ENCODE measurements at regions not wholly inside any gene's neighbourhood (a gene's known extent, or its start where the extent isn't known, plus 50 kb on each side); places are given as distances from the start of the nearest gene placed in this dataset.

GRCh38 chr15:87632364-87632763, 624.2 kb downstream of the NTRK3 start:
- Histone ChIP-seq H3K36me3 (ENCODE audit: control insufficient read depth in 2 of 2, insufficient read depth in 1 of 2, low read length in 2 of 2) (no peaks in the 10 kb centered on the region), H3K27ac (ENCODE audit: extremely low read depth, low read depth, low read length) (no peak overlapping the region), H3K4me3 (ENCODE audit: low read depth, low read length) (no peak overlapping the region), H3K4me1 (ENCODE audit: control insufficient read depth, insufficient read depth, low read length) (no peaks in the 10 kb centered on the region), H3K9me3 (ENCODE audit: control insufficient read depth, insufficient read depth, low read depth, low read length) (no peaks in the 10 kb centered on the region)
- no peak for TF ChIP-seq ZNF777 (tag by site-specific recombination; IDR thresholded peaks at IDR 0.05; ENCODE audit: borderline replicate concordance)
- TF ChIP-seq ZNF530 (tag by site-specific recombination; IDR thresholded peaks at IDR 0.05; ENCODE audit: low read depth) = no peak
- TF ChIP-seq ZNF223 (tag by site-specific recombination; IDR thresholded peaks at IDR 0.05) = no peak
- no peak for TF ChIP-seq ZNF175 (tag by site-specific recombination; IDR thresholded peaks at IDR 0.05)
- no peak for TF ChIP-seq ZIC2 (tag by site-specific recombination; IDR thresholded peaks at IDR 0.05)
- TF ChIP-seq, protein P1, sequence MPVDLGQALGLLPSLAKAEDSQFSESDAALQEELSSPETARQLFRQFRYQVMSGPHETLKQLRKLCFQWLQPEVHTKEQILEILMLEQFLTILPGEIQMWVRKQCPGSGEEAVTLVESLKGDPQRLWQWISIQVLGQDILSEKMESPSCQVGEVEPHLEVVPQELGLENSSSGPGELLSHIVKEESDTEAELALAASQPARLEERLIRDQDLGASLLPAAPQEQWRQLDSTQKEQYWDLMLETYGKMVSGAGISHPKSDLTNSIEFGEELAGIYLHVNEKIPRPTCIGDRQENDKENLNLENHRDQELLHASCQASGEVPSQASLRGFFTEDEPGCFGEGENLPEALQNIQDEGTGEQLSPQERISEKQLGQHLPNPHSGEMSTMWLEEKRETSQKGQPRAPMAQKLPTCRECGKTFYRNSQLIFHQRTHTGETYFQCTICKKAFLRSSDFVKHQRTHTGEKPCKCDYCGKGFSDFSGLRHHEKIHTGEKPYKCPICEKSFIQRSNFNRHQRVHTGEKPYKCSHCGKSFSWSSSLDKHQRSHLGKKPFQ (tag by site-specific recombination; IDR thresholded peaks at IDR 0.05) = no peak
- no peak for TF ChIP-seq ZNF239 (tag by site-specific recombination; IDR thresholded peaks at IDR 0.05)
- TF ChIP-seq ZNF621 (tag by site-specific recombination; IDR thresholded peaks at IDR 0.05) = no peak
- no peak for TF ChIP-seq ZNF747 (tag by site-specific recombination; IDR thresholded peaks at IDR 0.05)
- TF ChIP-seq MYNN (tag by site-specific recombination; IDR thresholded peaks at IDR 0.05; ENCODE audit: borderline replicate concordance) = no peak
- TF ChIP-seq ZNF623 (tag by site-specific recombination; IDR thresholded peaks at IDR 0.05) = no peak
- no peak for TF ChIP-seq ZNF768 (tag by site-specific recombination; IDR thresholded peaks at IDR 0.05)
- no peak for TF ChIP-seq KLF9 (tag by site-specific recombination; IDR thresholded peaks at IDR 0.05; ENCODE audit: low read depth)
- TF ChIP-seq ZBTB1 (tag by site-specific recombination; IDR thresholded peaks at IDR 0.05) = no peak
- TF ChIP-seq ZNF658 (tag by site-specific recombination; IDR thresholded peaks at IDR 0.05) = no peak
- POLR2A ChIA-PET = no interaction called here
- CTCF ChIA-PET = no interaction called here

GRCh38 chr15:87631775-87632174, 624.8 kb downstream of the NTRK3 start:
- Histone ChIP-seq H3K36me3 (ENCODE audit: control insufficient read depth in 2 of 2, insufficient read depth in 1 of 2, low read length in 2 of 2) (no peaks in the 10 kb centered on the region), H3K4me1 (ENCODE audit: control insufficient read depth, insufficient read depth, low read length) (no peaks in the 10 kb centered on the region), H3K27ac (ENCODE audit: extremely low read depth, low read depth, low read length) (no peak overlapping the region), H3K4me3 (ENCODE audit: low read depth, low read length) (no peak overlapping the region), H3K9me3 (ENCODE audit: control insufficient read depth, insufficient read depth, low read depth, low read length) (no peaks in the 10 kb centered on the region)
- ChIA-PET CTCF (no interaction called here), POLR2A (no interaction called here)
- no peak for TF ChIP-seq SP7 (tag by site-specific recombination; IDR thresholded peaks at IDR 0.05)
- TF ChIP-seq ZNF324 (tag by site-specific recombination; IDR thresholded peaks at IDR 0.05) = no peak
- TF ChIP-seq ZNF600 (tag by site-specific recombination; IDR thresholded peaks at IDR 0.05) = no peak
- no peak for TF ChIP-seq YY2 (tag by site-specific recombination; IDR thresholded peaks at IDR 0.05)

DNA sequence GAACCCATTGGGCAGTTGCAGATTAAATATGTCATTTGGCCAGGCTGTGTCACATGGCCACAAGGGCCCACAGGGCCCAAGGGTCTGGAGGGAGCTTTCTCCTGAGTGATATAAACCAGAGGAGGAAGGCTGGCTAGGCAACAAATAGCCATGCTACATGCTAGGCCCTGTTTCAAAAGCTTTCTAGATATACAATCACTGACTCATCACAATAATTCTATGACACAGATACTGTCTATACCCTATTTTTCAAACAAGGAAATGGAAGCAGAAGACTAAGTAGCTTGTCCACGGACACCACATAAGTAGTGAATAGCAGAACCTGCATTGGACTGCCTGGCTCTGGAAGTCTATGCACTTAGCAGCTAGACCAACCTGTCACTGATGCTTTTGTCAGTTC, 625.4 kb downstream of the NTRK3 start:
- Histone ChIP-seq H3K4me3 (ENCODE audit: low read depth, low read length) (no peak overlapping the region), H3K36me3 (ENCODE audit: control insufficient read depth in 2 of 2, insufficient read depth in 1 of 2, low read length in 2 of 2) (no peaks in the 10 kb centered on the region), H3K27ac (ENCODE audit: extremely low read depth, low read depth, low read length) (no peak overlapping the region), H3K9me3 (ENCODE audit: control insufficient read depth, insufficient read depth, low read depth, low read length) (no peaks in the 10 kb centered on the region), H3K4me1 (ENCODE audit: control insufficient read depth, insufficient read depth, low read length) (no peaks in the 10 kb centered on the region)
- ChIA-PET CTCF (interaction anchor here (0.6 to 1.3 kb wide), 2 partner anchors 26 to 1776 kb away, joined by 4 to 8 read pairs; no protein-coding TSS in a partner anchor), POLR2A (no interaction called here)
- TF ChIP-seq ZBTB7A (tag by site-specific recombination; IDR thresholded peaks at IDR 0.05; ENCODE audit: low read depth) (no peak), ZNF596 (tag by site-specific recombination; IDR thresholded peaks at IDR 0.05) (no peak), ZNF610 (tag by site-specific recombination; IDR thresholded peaks at IDR 0.05; ENCODE audit: borderline replicate concordance) (no peak), GLIS2 (tag by site-specific recombination; IDR thresholded peaks at IDR 0.05) (no peak), ZNF560 (tag by site-specific recombination; IDR thresholded peaks at IDR 0.05; ENCODE audit: borderline replicate concordance) (no peak), ZNF248 (tag by site-specific recombination; IDR thresholded peaks at IDR 0.05) (no peak), ZNF600 (tag by site-specific recombination; IDR thresholded peaks at IDR 0.05) (no peak), ZFHX2 (tag by site-specific recombination; conservative IDR thresholded peaks at IDR 0.05) (no peak)
